ENCODE measurements at regions not wholly inside any gene's neighbourhood (a gene's known extent, or its start where the extent isn't known, plus 50 kb on each side); places are given as distances from the start of the nearest gene placed in this dataset.

GRCh38 chr18:79601234-79601633, 78.4 kb upstream of the CTDP1 start:
- H3K4me3 ChIP-seq (replicated peaks in 1 of 2; ENCODE audit: low read depth in 1 of 2, low read length in 2 of 2) = no peak overlapping the region
- H3K36me3 ChIP-seq (ENCODE audit: control insufficient read depth in 1 of 2, insufficient read depth in 2 of 2, low read length in 2 of 2) = no peaks in the 10 kb centered on the region
- no peak overlapping the region for H2AFZ ChIP-seq (ENCODE audit: low read depth, low read length, poor library complexity, severe bottlenecking)
- no TSS peak for BruUV-seq (replicated peaks)
- no peak overlapping the region for H3K9ac ChIP-seq (ENCODE audit: low read length)
- H3K9me2 ChIP-seq (ENCODE audit: insufficient read depth) = no peaks in the 10 kb centered on the region
- no peaks in the 10 kb centered on the region for H3K4me1 ChIP-seq (ENCODE audit: control insufficient read depth in 1 of 2, insufficient read depth in 2 of 2, low read length in 2 of 2)
- ChIA-PET CTCF (no interaction called here), POLR2A (no interaction called here), RAD21 (ENCODE audit: low non-redundant PET in 1 of 2, low total read pairs in 2 of 2, uncharacterized antibody in 2 of 2, unreplicated experiment in 2 of 2) (no interaction called here)
- DNase-seq (ENCODE audit: low read depth, low spot score) = no peak
- intact Hi-C loops (cut with micrococcal nuclease) = no loop called here
- no peaks in the 10 kb centered on the region for H4K20me1 ChIP-seq (ENCODE audit: insufficient read depth)
- H3K27ac ChIP-seq (ENCODE audit: low read depth, low read length) = no peak overlapping the region
- H3K4me2 ChIP-seq (ENCODE audit: low read length) = no peak overlapping the region
- ATAC-seq = no peak
- H3K79me2 ChIP-seq (ENCODE audit: insufficient read depth, low read length) = no peaks in the 10 kb centered on the region
- no peak for TF ChIP-seq ELF1 (IDR thresholded peaks at IDR 0.05; ENCODE audit: borderline replicate concordance, low read depth)
- TF ChIP-seq, protein P1, sequence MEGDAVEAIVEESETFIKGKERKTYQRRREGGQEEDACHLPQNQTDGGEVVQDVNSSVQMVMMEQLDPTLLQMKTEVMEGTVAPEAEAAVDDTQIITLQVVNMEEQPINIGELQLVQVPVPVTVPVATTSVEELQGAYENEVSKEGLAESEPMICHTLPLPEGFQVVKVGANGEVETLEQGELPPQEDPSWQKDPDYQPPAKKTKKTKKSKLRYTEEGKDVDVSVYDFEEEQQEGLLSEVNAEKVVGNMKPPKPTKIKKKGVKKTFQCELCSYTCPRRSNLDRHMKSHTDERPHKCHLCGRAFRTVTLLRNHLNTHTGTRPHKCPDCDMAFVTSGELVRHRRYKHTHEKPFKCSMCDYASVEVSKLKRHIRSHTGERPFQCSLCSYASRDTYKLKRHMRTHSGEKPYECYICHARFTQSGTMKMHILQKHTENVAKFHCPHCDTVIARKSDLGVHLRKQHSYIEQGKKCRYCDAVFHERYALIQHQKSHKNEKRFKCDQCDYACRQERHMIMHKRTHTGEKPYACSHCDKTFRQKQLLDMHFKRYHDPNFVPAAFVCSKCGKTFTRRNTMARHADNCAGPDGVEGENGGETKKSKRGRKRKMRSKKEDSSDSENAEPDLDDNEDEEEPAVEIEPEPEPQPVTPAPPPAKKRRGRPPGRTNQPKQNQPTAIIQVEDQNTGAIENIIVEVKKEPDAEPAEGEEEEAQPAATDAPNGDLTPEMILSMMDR (IDR thresholded peaks at IDR 0.05 in 2 of 3, conservative IDR thresholded peaks at IDR 0.05 in 1 of 3; ENCODE audit: borderline replicate concordance in 1 of 3, insufficient read depth in 1 of 3, low read depth in 2 of 3, low read length in 2 of 3) = no peak
- TF ChIP-seq ZBTB33 (IDR thresholded peaks at IDR 0.05; ENCODE audit: extremely low read depth, insufficient replicate concordance, low read length) = no peak
- H3K27me3 ChIP-seq (ENCODE audit: insufficient read depth, low read length) = peaks cover 11% of the 10 kb centered on the region
- no peaks in the 10 kb centered on the region for H3K9me3 ChIP-seq (ENCODE audit: control insufficient read depth in 1 of 2, insufficient read depth in 1 of 2, low read depth in 1 of 2, low read length in 2 of 2)
